HepG2 (cell line): ENCODE measurements at regions not wholly inside any gene's neighbourhood (a gene's known extent, or its start where the extent isn't known, plus 50 kb on each side); places are given as distances from the start of the nearest gene placed in this dataset.

Source experiments
- ARID5B ChIP-seq: IDR thresholded peaks from 2 replicates; pipeline ENCODE4 v1.4.0; 2020; ENCODE audit warnings: mild to moderate bottlenecking, missing genetic modification reagents
- BHLHE40 ChIP-seq: IDR thresholded peaks from 2 replicates; pipeline ENCODE4 v1.6.1; 2011; ENCODE audit warnings: low read length, improper control_type of control experiment
- CHD4 ChIP-seq: fragments of 200-600 bp; sonication (generic); IDR thresholded peaks from 2 replicates; pipeline ENCODE4 v1.7.0; 2017; ENCODE audit warnings: mild to moderate bottlenecking, low read length, borderline replicate concordance
- ELF4 ChIP-seq: sonication (generic); formaldehyde crosslinking; IDR thresholded peaks from 2 replicates; pipeline ENCODE4 v1.5.0; 2020; ENCODE audit warnings: missing genetic modification reagents, mild to moderate bottlenecking, moderate library complexity, borderline replicate concordance
- FOSL1 ChIP-seq: sonication (generic); formaldehyde crosslinking; IDR thresholded peaks from 2 replicates; pipeline ENCODE4 v1.9.0; 2021; ENCODE audit warnings: missing genetic modification reagents, borderline replicate concordance
- FOSL2 ChIP-seq: sonication (generic); formaldehyde crosslinking; IDR thresholded peaks from 2 replicates; pipeline ENCODE4 v1.4.0; 2020; ENCODE audit warnings: missing genetic modification reagents
- GABPB1 ChIP-seq: IDR thresholded peaks from 2 replicates; pipeline ENCODE4 v1.6.1; 2016; ENCODE audit warnings: mild to moderate bottlenecking, missing genetic modification reagents, moderate library complexity, missing compliant biosample characterization
- IKZF5 ChIP-seq: IDR thresholded peaks from 2 replicates; pipeline ENCODE4 v1.6.1; 2018; ENCODE audit warnings: missing genetic modification reagents, mild to moderate bottlenecking, missing compliant biosample characterization
- JUNB ChIP-seq: sonication (generic); formaldehyde crosslinking; IDR thresholded peaks from 2 replicates; pipeline ENCODE4 v1.8.0; 2022; ENCODE audit warnings: missing genetic modification reagents, mild to moderate bottlenecking, borderline replicate concordance
- JUND ChIP-seq: sonication (generic); formaldehyde crosslinking; IDR thresholded peaks from 2 replicates; pipeline ENCODE4 v1.8.0; 2022; ENCODE audit warnings: mild to moderate bottlenecking, missing genetic modification reagents
- KDM2A ChIP-seq: sonication (generic); formaldehyde crosslinking; IDR thresholded peaks from 2 replicates; pipeline ENCODE4 v1.4.0; 2020; ENCODE audit warnings: low read depth, missing genetic modification reagents, borderline replicate concordance
- MXI1 ChIP-seq: IDR thresholded peaks from 3 replicates; pipeline ENCODE4 v1.6.1; 2012; ENCODE audit warnings: low read depth, low read length, inconsistent platforms, borderline replicate concordance
- NR2C2 ChIP-seq: sonication (generic); formaldehyde crosslinking; IDR thresholded peaks from 2 replicates; pipeline ENCODE4 v1.4.0; 2020; ENCODE audit warnings: missing genetic modification reagents, mild to moderate bottlenecking, moderate library complexity, borderline replicate concordance
- NRL ChIP-seq: sonication (generic); formaldehyde crosslinking; IDR thresholded peaks from 2 replicates; pipeline ENCODE4 v1.5.0; 2020; ENCODE audit warnings: missing genetic modification reagents, mild to moderate bottlenecking, moderate library complexity, borderline replicate concordance
- SIN3A ChIP-seq: IDR thresholded peaks from 2 replicates; pipeline ENCODE4 v1.6.1; 2011; ENCODE audit warnings: low read depth, mild to moderate bottlenecking, control low read depth, low read length, borderline replicate concordance
- TGIF2 ChIP-seq: IDR thresholded peaks from 2 replicates; pipeline ENCODE4 v1.6.1; 2016; ENCODE audit warnings: control low read depth, missing compliant biosample characterization
- ZNF547 ChIP-seq: sonication (generic); formaldehyde crosslinking; IDR thresholded peaks from 2 replicates; pipeline ENCODE4 v1.5.1; 2020; ENCODE audit warnings: mild to moderate bottlenecking, missing genetic modification reagents
- TF ChIP-seq, protein P1 (sequence below): sonication (generic); formaldehyde crosslinking; IDR thresholded peaks from 2 replicates; pipeline ENCODE4 v1.4.0; 2020; ENCODE audit warnings: missing genetic modification reagents, borderline replicate concordance

GRCh38 chr2:172253190-172254052, 150.7 kb upstream of the DLX2 start (continued):
- peak; percentile 50; the same call in 1 of the 2 replicates for TF ChIP-seq IKZF5 (CRISPR knock-in tag)
- TF ChIP-seq CHD4 = peak; percentile 73; the same call in 1 of the 2 replicates
- TF ChIP-seq GABPB1 = no peak
- TF ChIP-seq KDM2A (CRISPR knock-in tag) = 0 out of 2 replicates have a peak, but pooled peaks have one; percentile 44
- TF ChIP-seq FOSL1 (CRISPR knock-in tag) = peak; percentile 93
- peak; percentile 50; the same call in 1 of the 2 replicates for TF ChIP-seq SIN3A
- TF ChIP-seq ELF4 (CRISPR knock-in tag) = no peak
- peak; percentile 97 for TF ChIP-seq FOSL2 (CRISPR knock-in tag)
- TF ChIP-seq JUNB = peak; percentile 64; the same call in 1 of the 2 replicates
- TF ChIP-seq NRL (CRISPR knock-in tag) = 0 out of 2 replicates have a peak, but pooled peaks have one; percentile 19
- TF ChIP-seq MXI1 = peak; percentile 40; the same call in 1 of the 3 replicates
- peak; percentile 81 for TF ChIP-seq ARID5B (CRISPR knock-in tag)
- TF ChIP-seq ZNF547 (CRISPR knock-in tag) = no peak
- TF ChIP-seq TGIF2 (CRISPR knock-in tag) = no peak
- TF ChIP-seq JUND = peak; percentile 72
- TF ChIP-seq, protein P1, sequence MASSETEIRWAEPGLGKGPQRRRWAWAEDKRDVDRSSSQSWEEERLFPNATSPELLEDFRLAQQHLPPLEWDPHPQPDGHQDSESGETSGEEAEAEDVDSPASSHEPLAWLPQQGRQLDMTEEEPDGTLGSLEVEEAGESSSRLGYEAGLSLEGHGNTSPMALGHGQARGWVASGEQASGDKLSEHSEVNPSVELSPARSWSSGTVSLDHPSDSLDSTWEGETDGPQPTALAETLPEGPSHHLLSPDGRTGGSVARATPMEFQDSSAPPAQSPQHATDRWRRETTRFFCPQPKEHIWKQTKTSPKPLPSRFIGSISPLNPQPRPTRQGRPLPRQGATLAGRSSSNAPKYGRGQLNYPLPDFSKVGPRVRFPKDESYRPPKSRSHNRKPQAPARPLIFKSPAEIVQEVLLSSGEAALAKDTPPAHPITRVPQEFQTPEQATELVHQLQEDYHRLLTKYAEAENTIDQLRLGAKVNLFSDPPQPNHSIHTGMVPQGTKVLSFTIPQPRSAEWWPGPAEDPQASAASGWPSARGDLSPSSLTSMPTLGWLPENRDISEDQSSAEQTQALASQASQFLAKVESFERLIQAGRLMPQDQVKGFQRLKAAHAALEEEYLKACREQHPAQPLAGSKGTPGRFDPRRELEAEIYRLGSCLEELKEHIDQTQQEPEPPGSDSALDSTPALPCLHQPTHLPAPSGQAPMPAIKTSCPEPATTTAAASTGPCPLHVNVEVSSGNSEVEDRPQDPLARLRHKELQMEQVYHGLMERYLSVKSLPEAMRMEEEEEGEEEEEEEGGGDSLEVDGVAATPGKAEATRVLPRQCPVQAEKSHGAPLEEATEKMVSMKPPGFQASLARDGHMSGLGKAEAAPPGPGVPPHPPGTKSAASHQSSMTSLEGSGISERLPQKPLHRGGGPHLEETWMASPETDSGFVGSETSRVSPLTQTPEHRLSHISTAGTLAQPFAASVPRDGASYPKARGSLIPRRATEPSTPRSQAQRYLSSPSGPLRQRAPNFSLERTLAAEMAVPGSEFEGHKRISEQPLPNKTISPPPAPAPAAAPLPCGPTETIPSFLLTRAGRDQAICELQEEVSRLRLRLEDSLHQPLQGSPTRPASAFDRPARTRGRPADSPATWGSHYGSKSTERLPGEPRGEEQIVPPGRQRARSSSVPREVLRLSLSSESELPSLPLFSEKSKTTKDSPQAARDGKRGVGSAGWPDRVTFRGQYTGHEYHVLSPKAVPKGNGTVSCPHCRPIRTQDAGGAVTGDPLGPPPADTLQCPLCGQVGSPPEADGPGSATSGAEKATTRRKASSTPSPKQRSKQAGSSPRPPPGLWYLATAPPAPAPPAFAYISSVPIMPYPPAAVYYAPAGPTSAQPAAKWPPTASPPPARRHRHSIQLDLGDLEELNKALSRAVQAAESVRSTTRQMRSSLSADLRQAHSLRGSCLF (CRISPR knock-in tag) = no peak
- peak; percentile 27; the same call in 1 of the 2 replicates for TF ChIP-seq NR2C2 (CRISPR knock-in tag)
- peak; percentile 94 for TF ChIP-seq BHLHE40
